HG02759 (cell line): ENCODE measurements at regions not wholly inside any gene's neighbourhood (a gene's known extent, or its start where the extent isn't known, plus 50 kb on each side); places are given as distances from the start of the nearest gene placed in this dataset.
"Not testable (repeated sequence)": the region's sequence is repeated elsewhere in the genome, so short reads cannot be mapped to it uniquely, and the experiment has no call there.

ENCODE experiments used
- ATAC-seq: cut with Tn5 transposase; IDR thresholded peaks from one replicate; pipeline ENCODE4 v1.9.1; 2021; ENCODE audit warnings: mild to moderate bottlenecking, moderate library complexity; ENCODE audit not compliant: unreplicated experiment

- no peak for ATAC-seq
These were observed 1149.5 kb downstream of the VRK1 start for GRCh38 chr14:97946641-97947040.

- no peak for ATAC-seq
These were observed 1151.7 kb downstream of the VRK1 start for GRCh38 chr14:97948841-97949240.

DNA sequence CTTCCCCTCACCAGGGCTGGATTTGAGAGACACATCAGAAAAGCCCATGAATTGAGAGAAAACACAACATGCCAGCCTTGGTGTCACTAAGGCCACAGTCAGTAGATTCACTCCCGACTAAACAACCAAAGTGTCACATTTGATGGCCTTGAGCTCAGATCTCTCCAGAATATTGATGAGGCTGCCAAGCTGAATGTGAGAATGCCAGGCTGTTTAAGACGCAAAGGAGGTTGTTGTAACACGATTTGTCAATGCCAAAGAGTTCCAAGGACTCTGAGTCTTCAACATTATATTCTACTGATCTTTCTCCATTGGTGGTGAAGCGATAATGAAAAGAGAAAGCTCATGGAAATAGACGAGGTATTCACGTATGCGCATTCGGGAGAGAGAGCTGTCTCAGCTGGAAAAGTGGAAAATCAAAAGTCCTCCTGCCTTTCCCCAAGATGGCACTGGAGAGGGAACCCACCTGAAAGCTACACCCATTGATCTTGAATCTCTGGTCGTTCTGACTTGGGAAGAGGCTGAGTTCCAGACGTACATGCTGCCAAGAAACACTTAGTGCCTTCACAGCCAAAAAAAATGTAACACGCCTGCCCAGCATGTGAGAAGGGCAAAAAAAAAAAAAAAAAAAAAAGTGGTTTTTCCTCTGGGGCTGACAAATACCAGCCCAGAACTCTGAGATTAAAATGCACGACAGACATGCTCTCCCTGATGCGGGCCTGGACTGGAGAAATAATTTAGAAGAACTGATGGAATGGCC is 1159.6 kb downstream of the VRK1 start:
- ATAC-seq: no peak

DNA sequence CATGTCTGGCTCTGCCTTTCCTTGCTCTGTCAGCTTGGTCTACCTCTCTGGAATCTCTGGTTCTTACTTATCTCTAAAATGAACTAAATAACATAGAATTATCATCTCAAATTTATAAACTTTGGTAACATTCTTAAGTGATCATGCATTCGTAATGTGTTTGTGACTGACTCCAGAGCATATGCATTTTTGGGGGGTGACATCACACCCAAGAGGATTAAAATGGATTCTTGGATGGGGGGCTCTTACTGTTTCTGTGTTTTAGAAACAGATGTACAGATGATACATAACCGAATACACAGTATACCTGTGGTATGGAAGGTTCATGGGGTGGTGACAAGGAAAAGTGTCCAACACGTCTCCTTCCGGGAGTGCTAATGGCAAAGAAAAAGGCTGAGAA is 1162.1 kb downstream of the VRK1 start:
- no peak for ATAC-seq

- ATAC-seq: no peak
These were observed 1163.3 kb downstream of the VRK1 start for GRCh38 chr14:97960436-97960835.

DNA sequence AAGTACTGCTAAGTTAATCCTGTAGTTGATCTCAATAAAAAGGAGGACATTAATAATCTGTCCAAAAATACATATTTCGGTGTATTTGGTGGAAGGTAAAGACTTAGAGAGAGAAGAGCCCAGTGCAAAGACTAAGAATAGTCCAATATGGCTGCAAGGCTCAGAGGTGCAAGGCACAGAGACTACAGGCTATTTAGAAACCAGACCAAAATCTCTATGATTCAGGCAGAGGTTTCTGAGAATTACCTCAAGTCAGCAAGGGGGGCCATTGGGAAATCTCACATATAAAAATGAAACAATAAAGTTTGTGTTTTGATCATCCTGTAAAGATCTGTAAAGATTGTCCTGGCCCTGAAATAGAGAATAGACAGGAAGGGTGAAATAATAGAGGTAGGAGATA is 1173.0 kb downstream of the VRK1 start:
- ATAC-seq: no peak

DNA sequence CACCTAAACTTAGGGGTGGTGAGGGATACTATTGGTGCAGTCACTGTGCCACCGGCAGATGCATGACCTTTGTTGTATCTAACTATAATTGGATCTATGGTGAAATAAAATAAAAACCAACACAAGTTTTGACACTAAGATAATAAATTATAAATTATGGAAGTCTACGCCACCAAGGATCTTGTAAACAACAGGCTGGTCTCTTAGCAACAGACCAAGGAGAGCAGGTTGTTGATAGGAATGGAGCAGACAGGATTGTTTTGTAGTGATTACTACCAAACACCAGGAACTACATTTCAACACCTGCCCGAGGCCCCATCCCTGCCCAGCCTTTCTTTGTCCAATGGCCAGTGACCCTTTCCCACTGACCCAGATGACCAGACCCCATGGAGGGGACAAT is 1178.0 kb downstream of the VRK1 start:
- no peak for ATAC-seq

DNA sequence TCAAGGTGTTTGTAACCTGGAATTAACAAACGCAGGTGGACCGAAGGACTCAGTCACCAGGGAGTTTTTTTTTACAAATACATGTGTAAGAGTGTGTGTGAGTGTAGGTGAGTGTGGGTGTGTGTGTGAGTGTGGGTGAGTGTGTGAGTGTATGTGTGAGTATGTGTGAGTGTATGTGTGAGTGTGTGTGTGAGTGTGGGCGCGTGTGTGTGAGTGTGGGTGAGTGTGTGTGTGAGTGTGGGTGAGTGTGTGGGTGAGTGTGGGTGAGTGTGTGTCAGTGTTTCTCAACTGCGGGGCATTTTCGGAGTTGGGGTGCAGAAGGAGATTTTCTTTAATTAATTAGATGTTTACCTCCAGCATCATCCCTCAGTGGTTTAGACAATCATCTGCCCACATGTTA is 1178.8 kb downstream of the VRK1 start:
- ATAC-seq: no peak

- no peak for ATAC-seq
These were observed 1179.7 kb downstream of the VRK1 start for GRCh38 chr14:97976861-97977260.

GRCh38 chr14:97977651-97978261 is 1180.6 kb downstream of the VRK1 start:
- ATAC-seq: no peak

GRCh38 chr14:97978341-97978740 is 1181.2 kb downstream of the VRK1 start:
- no peak for ATAC-seq

DNA sequence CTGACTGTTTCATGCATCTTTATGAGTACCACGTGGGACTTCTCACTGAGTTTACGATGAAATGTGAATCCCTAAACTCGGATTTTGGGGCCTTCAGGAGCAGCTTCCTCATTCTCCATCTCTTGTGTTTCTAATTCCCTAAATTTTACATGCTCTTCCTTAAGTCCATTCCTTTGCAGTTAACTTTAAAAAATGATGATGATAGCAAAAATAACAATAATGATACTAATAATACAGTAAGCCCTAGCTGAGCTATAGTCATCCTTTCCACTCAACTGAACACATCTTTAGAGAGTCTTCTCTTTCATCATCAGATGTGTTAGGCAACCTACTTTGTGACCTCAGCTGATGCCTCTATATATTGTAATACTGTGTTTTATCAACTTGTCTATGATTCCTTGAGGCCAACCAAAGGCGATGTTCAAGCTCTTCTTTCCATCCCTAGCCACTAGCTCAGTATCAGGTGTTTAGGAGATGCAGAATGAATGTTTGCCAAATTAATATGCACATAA is 1196.4 kb downstream of the VRK1 start:
- ATAC-seq: no peak

- ATAC-seq: no peak
These were observed 1196.9 kb downstream of the VRK1 start for GRCh38 chr14:97994020-97994531.

GRCh38 chr14:97995038-97995437 is 1197.9 kb downstream of the VRK1 start:
- ATAC-seq: no peak

DNA sequence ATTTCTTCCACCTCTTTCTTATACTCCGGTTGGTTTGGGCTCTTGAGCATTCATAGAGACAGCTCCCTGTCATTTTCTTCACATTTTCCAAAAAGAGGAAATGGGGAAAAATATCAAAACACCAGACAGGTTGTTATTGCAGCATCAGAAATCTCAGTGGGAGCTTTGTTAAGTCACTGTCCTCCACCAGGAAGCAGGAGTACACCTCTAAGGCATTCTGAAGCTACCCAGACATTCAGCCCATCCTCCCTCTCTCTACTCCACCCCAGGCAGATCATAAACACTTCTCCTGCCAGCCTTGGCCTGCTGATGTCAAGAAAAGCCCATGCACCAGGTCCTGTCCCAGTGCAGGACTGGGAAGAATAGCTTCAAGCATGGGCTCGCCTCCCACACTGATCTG is 1198.3 kb downstream of the VRK1 start:
- no peak for ATAC-seq

- ATAC-seq: no peak
These were observed 1208.8 kb downstream of the VRK1 start for GRCh38 chr14:98006008-98006407.

DNA sequence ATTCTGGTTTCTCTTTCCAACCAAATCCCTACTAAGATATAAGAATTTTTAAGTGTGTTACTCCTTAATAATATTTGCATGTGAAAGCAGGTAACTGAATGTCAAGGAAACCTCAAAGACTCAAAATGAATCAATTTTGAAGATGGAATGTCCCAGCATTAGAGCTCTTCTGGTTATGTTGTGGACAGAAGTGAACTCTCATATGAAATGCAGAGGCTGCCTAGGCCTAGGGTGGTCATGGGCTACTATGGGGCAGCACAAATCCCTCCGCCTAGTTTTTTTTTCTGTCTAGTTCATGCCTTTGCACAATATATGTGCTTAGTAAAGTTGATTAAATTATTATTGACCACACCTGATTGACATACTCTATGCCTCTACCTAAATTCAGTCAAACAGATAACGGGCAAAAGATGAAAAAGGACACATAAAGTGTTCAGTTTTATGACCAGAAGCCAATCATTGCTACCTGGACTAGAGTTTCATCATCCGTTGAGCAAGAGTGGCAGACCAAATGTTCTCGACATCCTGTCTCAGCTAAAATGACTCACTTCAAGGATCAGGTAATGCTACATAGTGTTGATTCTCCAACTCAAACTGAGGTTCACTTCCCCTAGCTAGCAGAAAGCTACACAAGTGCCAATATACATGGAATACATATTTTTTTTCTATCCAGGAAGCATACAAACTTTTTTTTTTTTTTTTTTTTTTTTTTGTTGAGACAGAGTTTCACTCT is 1211.4 kb downstream of the VRK1 start:
- no peak for ATAC-seq

DNA sequence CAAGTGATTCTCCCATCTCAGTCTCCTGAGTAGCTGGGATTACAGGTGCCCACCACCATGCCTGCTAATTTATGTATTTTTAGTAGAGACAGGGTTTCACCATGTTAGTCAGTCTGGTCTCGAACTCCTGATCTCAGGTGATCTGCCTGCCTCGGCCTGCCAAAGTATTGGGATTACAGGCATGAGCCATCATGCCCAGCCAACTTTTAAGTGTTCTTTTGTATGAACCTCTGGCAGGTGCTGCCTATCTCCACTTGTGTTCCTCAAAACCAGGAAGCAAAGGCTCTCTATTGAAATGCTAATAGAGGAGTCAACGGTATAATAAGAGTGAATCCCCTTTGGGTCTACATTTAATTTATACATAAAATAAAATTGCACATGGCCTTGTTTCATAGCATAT is 1212.0 kb downstream of the VRK1 start:
- ATAC-seq: not testable (repeated sequence)

GRCh38 chr14:98010784-98011183 is 1213.6 kb downstream of the VRK1 start:
- ATAC-seq: no peak

- no peak for ATAC-seq
These were observed 1217.9 kb downstream of the VRK1 start for GRCh38 chr14:98014851-98015615.

DNA sequence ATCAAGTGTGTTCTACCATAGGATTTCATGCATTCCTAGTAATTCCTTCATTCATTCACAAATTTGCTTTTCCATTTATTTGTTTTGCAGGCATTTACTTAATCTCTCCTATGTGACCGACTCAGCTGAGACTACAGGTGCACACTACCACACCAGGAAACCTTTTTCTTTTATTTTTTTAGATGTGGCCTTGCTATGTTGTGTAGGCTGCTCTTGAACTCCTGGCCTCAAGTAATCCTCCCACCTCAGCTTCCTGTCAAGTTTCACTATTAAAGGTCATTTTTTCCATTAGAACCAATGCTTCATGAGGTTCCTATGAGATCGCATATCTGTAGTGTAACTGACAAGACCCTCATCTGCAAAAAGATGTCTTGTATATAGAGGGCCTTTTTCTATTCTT is 1218.7 kb downstream of the VRK1 start:
- no peak for ATAC-seq
